ENCODE measurements at regions not wholly inside any gene's neighbourhood (a gene's known extent, or its start where the extent isn't known, plus 50 kb on each side); places are given as distances from the start of the nearest gene placed in this dataset.

GRCh38 chr14:31966896-31967668 lies 110.0 kb upstream of the ARHGAP5 start:
- peaks cover 0 to 13% (median 6%) of the 10 kb centered on the region in 3 donors for H3K4me1 Mint-ChIP-seq
- no peak overlapping the region for H3K4me3 Mint-ChIP-seq
- H3K27ac Mint-ChIP-seq: no peak overlapping the region
- peaks cover 5 to 7% (median 7%) of the 10 kb centered on the region in 3 donors for H3K9me3 Mint-ChIP-seq
- H3K36me3 Mint-ChIP-seq: peaks cover 3% of the 10 kb centered on the region
- H3K27me3 Mint-ChIP-seq: no peaks in the 10 kb centered on the region

- H3K27ac Mint-ChIP-seq: no peak overlapping the region
- peaks cover 0 to 13% (median 6%) of the 10 kb centered on the region in 3 donors for H3K4me1 Mint-ChIP-seq
- H3K36me3 Mint-ChIP-seq: peaks cover 3% of the 10 kb centered on the region
- peaks cover 5 to 7% (median 7%) of the 10 kb centered on the region in 3 donors for H3K9me3 Mint-ChIP-seq
- H3K4me3 Mint-ChIP-seq: no peak overlapping the region
- no peaks in the 10 kb centered on the region for H3K27me3 Mint-ChIP-seq
These were observed 109.5 kb upstream of the ARHGAP5 start for GRCh38 chr14:31967669-31967975.

- H3K27me3 Mint-ChIP-seq: no peaks in the 10 kb centered on the region
- no peak overlapping the region for H3K4me3 Mint-ChIP-seq
- H3K9me3 Mint-ChIP-seq: peaks cover 7% of the 10 kb centered on the region in 3 donors
- H3K27ac Mint-ChIP-seq: peak overlapping the region in 1 of 3 donors; percentile 69
- peaks cover 3% of the 10 kb centered on the region for H3K36me3 Mint-ChIP-seq
- H3K4me1 Mint-ChIP-seq: peaks cover 0 to 13% (median 6%) of the 10 kb centered on the region in 3 donors
These were observed 108.8 kb upstream of the ARHGAP5 start for GRCh38 chr14:31968107-31968810.

GRCh38 chr14:31968956-31969698 lies 108.0 kb upstream of the ARHGAP5 start:
- Mint-ChIP-seq H3K9me3 (peaks cover 7% of the 10 kb centered on the region in 3 donors), H3K4me1 (peaks cover 0 to 13% (median 6%) of the 10 kb centered on the region in 3 donors), H3K36me3 (peaks cover 3% of the 10 kb centered on the region), H3K27me3 (no peaks in the 10 kb centered on the region), H3K4me3 (no peak overlapping the region), H3K27ac (peak overlapping the region in 1 of 3 donors; percentile 69)

GRCh38 chr14:31969699-31970240 lies 107.3 kb upstream of the ARHGAP5 start:
- H3K27ac Mint-ChIP-seq: no peak overlapping the region
- H3K4me1 Mint-ChIP-seq: peaks cover 0 to 13% (median 6%) of the 10 kb centered on the region in 3 donors
- peaks cover 7 to 8% (median 7%) of the 10 kb centered on the region in 3 donors for H3K9me3 Mint-ChIP-seq
- H3K36me3 Mint-ChIP-seq: peaks cover 3% of the 10 kb centered on the region
- H3K4me3 Mint-ChIP-seq: peak overlapping the region in 1 of 4 donors; percentile 39
- H3K27me3 Mint-ChIP-seq: no peaks in the 10 kb centered on the region

GRCh38 chr14:31970744-31971143 lies 106.4 kb upstream of the ARHGAP5 start:
- Mint-ChIP-seq H3K4me3 (no peak overlapping the region), H3K36me3 (peaks cover 3% of the 10 kb centered on the region), H3K27me3 (no peaks in the 10 kb centered on the region), H3K4me1 (peaks cover 0 to 13% (median 6%) of the 10 kb centered on the region in 3 donors), H3K9me3 (peaks cover 7 to 8% (median 7%) of the 10 kb centered on the region in 3 donors), H3K27ac (no peak overlapping the region)

GRCh38 chr14:31971612-31972011 lies 105.5 kb upstream of the ARHGAP5 start:
- peaks cover 7 to 8% (median 7%) of the 10 kb centered on the region in 3 donors for H3K9me3 Mint-ChIP-seq
- no peak overlapping the region for H3K27ac Mint-ChIP-seq
- peaks cover 0 to 13% (median 6%) of the 10 kb centered on the region in 3 donors for H3K4me1 Mint-ChIP-seq
- peaks cover 3% of the 10 kb centered on the region for H3K36me3 Mint-ChIP-seq
- no peak overlapping the region for H3K4me3 Mint-ChIP-seq
- H3K27me3 Mint-ChIP-seq: no peaks in the 10 kb centered on the region

- Mint-ChIP-seq H3K9me3 (peaks cover 0 to 2% (median 1%) of the 10 kb centered on the region in 3 donors), H3K4me1 (peaks cover 0 to 2% (median 0%) of the 10 kb centered on the region in 3 donors), H3K4me3 (no peak overlapping the region), H3K36me3 (no peaks in the 10 kb centered on the region), H3K27me3 (no peaks in the 10 kb centered on the region), H3K27ac (no peak overlapping the region)
These were observed 100.0 kb upstream of the ARHGAP5 start for GRCh38 chr14:31977001-31977556.

GRCh38 chr14:31978423-31978822 lies 98.7 kb upstream of the ARHGAP5 start:
- Mint-ChIP-seq H3K27me3 (no peaks in the 10 kb centered on the region), H3K4me3 (no peak overlapping the region), H3K36me3 (peaks cover 3% of the 10 kb centered on the region), H3K9me3 (peaks cover 0 to 12% (median 1%) of the 10 kb centered on the region in 3 donors), H3K27ac (no peak overlapping the region), H3K4me1 (peaks cover 0 to 3% (median 0%) of the 10 kb centered on the region in 3 donors)

- H3K9me3 Mint-ChIP-seq: peaks cover 3 to 25% (median 11%) of the 10 kb centered on the region in 3 donors
- H3K4me3 Mint-ChIP-seq: no peak overlapping the region
- no peak overlapping the region for H3K27ac Mint-ChIP-seq
- H3K36me3 Mint-ChIP-seq: peaks cover 3% of the 10 kb centered on the region
- H3K4me1 Mint-ChIP-seq: peaks cover 0 to 3% (median 0%) of the 10 kb centered on the region in 3 donors
- H3K27me3 Mint-ChIP-seq: no peaks in the 10 kb centered on the region
These were observed 94.5 kb upstream of the ARHGAP5 start for GRCh38 chr14:31982642-31983041.

- H3K27me3 Mint-ChIP-seq: peaks cover 6% of the 10 kb centered on the region
- H3K27ac Mint-ChIP-seq: no peak overlapping the region
- H3K9me3 Mint-ChIP-seq: peaks cover 3 to 25% (median 11%) of the 10 kb centered on the region in 3 donors
- H3K36me3 Mint-ChIP-seq: peaks cover 3% of the 10 kb centered on the region
- H3K4me3 Mint-ChIP-seq: peak overlapping the region in 1 of 4 donors; percentile 1
- peaks cover 0 to 2% (median 0%) of the 10 kb centered on the region in 3 donors for H3K4me1 Mint-ChIP-seq
These were observed 90.7 kb upstream of the ARHGAP5 start for GRCh38 chr14:31986405-31986804.

GRCh38 chr14:31987721-31988120 lies 89.4 kb upstream of the ARHGAP5 start:
- Mint-ChIP-seq H3K27me3 (peaks cover 6% of the 10 kb centered on the region), H3K4me3 (no peak overlapping the region), H3K4me1 (peaks cover 0 to 2% (median 0%) of the 10 kb centered on the region in 3 donors), H3K36me3 (peaks cover under 1% of the 10 kb centered on the region), H3K27ac (no peak overlapping the region), H3K9me3 (peaks cover 3 to 19% (median 11%) of the 10 kb centered on the region in 3 donors)

- Mint-ChIP-seq H3K9me3 (peaks cover 3 to 14% (median 11%) of the 10 kb centered on the region in 3 donors), H3K4me3 (no peak overlapping the region), H3K27me3 (peaks cover 7% of the 10 kb centered on the region), H3K36me3 (no peaks in the 10 kb centered on the region), H3K27ac (no peak overlapping the region), H3K4me1 (no peaks in the 10 kb centered on the region)
These were observed 88.9 kb upstream of the ARHGAP5 start for GRCh38 chr14:31988244-31988643.

- H3K27ac Mint-ChIP-seq: no peak overlapping the region
- H3K36me3 Mint-ChIP-seq: no peaks in the 10 kb centered on the region
- no peak overlapping the region for H3K4me3 Mint-ChIP-seq
- H3K9me3 Mint-ChIP-seq: peaks cover 3 to 14% (median 11%) of the 10 kb centered on the region in 3 donors
- no peaks in the 10 kb centered on the region for H3K4me1 Mint-ChIP-seq
- peaks cover 9% of the 10 kb centered on the region for H3K27me3 Mint-ChIP-seq
These were observed 86.8 kb upstream of the ARHGAP5 start for GRCh38 chr14:31990183-31990857.

All from IgD-negative memory B cell (primary cell).